ENCODE measurements at regions not wholly inside any gene's neighbourhood (a gene's known extent, or its start where the extent isn't known, plus 50 kb on each side); places are given as distances from the start of the nearest gene placed in this dataset.

DNA sequence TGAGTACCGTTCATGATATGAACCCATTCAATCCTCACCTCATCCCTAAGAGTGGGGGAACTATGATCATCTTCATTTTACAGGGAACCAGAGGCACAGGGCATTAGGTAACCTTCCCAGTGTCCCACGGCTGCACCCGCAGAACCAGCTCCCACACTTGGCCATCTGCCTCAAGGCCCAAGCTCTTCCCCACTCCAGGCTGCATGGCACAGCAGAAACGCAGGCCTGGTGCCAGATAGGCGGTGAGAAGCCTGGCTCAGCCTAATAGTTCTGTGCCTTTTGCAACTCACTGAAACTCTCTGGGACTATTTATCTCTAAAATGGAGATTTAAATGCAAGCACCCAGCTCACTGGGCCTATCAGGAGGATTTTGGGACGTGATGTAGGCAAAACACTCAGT, 90.8 kb upstream of the ZNF618 start:
- DNase-seq (ENCODE audit: low read depth): no peak
- TF ChIP-seq, protein P1, sequence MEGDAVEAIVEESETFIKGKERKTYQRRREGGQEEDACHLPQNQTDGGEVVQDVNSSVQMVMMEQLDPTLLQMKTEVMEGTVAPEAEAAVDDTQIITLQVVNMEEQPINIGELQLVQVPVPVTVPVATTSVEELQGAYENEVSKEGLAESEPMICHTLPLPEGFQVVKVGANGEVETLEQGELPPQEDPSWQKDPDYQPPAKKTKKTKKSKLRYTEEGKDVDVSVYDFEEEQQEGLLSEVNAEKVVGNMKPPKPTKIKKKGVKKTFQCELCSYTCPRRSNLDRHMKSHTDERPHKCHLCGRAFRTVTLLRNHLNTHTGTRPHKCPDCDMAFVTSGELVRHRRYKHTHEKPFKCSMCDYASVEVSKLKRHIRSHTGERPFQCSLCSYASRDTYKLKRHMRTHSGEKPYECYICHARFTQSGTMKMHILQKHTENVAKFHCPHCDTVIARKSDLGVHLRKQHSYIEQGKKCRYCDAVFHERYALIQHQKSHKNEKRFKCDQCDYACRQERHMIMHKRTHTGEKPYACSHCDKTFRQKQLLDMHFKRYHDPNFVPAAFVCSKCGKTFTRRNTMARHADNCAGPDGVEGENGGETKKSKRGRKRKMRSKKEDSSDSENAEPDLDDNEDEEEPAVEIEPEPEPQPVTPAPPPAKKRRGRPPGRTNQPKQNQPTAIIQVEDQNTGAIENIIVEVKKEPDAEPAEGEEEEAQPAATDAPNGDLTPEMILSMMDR (conservative IDR thresholded peaks at IDR 0.05; ENCODE audit: low read depth, low read length): no peak
- H3K4me3 ChIP-seq (ENCODE audit: low read depth, low read length): no peak overlapping the region

DNA sequence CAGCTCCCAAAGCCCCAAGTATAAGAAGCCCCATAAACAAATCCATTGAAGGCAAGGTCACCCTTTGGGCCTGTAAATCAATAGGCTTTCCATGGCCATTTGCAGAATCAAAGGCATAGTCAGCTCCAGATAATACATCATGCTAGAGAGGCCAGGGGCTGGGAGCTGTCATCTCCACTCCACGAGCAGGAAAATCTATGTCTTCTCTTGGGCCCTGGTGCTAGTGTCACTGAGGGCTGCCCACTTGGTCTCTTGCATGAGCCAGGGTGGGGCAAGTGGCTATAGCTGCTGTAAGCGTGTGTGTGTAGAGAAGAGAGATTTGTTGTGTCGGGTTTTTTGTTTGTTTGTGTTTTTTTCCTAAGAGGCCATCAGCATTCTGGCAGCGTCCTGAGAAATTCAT, 90.0 kb upstream of the ZNF618 start:
- TF ChIP-seq, protein P1 (conservative IDR thresholded peaks at IDR 0.05; ENCODE audit: low read depth, low read length): no peak
- H3K4me3 ChIP-seq (ENCODE audit: low read depth, low read length): no peak overlapping the region
- DNase-seq (ENCODE audit: low read depth): no peak

DNA sequence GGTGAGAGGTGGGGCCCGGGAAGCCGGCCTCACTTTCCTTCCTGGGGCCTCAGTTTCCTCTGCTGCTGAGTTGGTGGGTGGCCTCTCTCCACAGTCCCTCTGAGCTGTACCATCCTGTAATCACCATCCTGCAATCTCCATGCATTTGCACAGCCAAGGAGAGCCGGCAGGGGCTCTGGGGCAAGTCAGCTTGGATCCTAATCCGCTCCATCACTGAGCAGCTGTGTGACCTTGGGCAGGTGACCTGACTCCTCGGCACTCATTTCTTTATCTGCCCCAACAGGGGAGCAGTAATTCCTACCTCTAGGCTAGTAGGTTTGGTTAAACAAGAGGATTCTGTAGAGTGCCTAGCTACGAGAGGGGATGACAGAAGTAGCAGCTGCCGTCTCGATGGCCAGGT, 88.2 kb upstream of the ZNF618 start:
- no peak for DNase-seq (ENCODE audit: low read depth)
- no peak overlapping the region for H3K4me3 ChIP-seq (ENCODE audit: low read depth, low read length)
- TF ChIP-seq, protein P1 (conservative IDR thresholded peaks at IDR 0.05; ENCODE audit: low read depth, low read length): no peak

DNA sequence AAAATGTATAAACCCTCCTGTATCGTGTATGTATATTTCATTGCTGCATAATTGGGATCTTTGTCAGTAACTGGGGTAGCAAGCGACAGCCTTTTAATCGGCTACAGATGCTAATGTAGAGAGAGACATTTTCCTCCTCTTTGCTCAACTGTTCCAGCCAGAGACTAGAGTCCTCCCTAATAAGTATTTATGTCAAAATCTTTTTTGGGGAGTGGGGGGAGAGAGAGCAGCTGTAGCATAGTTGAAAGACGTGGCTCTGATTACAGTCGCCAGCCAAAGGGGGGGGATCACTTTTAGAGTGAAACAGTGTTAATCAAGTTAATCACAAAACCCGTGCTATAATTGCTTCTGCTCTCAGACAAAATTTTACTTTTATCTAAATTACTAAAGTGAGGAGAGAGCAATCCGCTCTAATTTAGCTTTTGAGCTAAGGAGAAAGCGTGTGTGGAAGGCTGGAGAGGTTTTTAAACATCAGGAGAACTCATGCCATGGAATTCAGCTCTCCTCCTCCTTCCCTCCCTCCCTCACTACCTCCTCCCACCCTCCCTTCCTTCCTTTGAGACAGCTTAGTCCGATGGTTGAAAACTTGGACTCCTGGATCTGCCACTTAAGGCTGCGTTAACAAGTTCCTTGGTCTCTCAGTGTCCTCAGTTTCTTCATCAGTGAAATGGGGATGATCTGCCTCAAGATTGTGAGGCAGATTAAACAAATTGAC, 87.3 kb upstream of the ZNF618 start:
- H3K4me3 ChIP-seq (ENCODE audit: low read depth, low read length): no peak overlapping the region
- TF ChIP-seq, protein P1 (conservative IDR thresholded peaks at IDR 0.05; ENCODE audit: low read depth, low read length): no peak
- no peak for DNase-seq (ENCODE audit: low read depth)

DNA sequence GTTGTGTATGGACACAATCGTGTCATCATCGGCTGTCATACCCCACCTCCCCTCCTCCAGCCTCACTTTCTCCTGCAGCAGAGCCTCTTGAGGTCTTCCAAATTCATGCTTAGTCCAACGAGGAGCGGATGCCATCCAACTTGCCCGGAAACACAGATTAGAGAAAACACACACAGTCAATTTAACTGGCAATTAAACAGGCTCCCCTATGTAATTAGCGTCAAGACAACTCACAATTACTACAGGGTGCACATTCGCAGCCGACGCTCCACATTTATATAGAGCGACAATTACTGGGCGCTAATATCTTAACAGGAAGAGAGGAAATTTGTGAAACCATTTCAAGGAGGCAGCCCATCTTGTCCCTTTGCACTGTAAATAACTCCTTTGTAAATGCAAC, 86.0 kb upstream of the ZNF618 start:
- TF ChIP-seq, protein P1 (conservative IDR thresholded peaks at IDR 0.05; ENCODE audit: low read depth, low read length): no peak
- no peak for DNase-seq (ENCODE audit: low read depth)
- H3K4me3 ChIP-seq (ENCODE audit: low read depth, low read length): no peak overlapping the region

GRCh38 chr9:113793558-113793957, 82.6 kb upstream of the ZNF618 start:
- TF ChIP-seq, protein P1 (conservative IDR thresholded peaks at IDR 0.05; ENCODE audit: low read depth, low read length): no peak
- no peak for DNase-seq (ENCODE audit: low read depth)
- no peak overlapping the region for H3K4me3 ChIP-seq (ENCODE audit: low read depth, low read length)

DNA sequence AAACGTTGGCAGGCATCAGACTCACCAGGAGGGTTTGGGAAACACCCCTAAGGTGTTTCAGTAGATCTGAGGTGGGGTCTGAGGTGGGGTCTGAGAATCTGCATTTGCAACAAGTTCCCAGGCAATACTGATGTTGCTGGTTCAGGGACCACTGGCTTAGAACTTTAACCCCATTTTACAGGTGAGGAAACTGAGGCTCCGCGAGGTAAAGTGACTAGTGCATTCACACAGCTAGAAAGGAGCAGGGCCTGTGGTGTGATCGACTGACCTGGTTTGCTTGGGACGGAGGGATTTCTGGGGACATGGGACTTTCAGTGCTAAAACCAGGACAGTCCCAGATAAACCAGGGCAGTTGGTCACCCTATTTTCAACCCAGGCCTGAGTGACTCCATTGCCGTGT, 81.4 kb upstream of the ZNF618 start:
- TF ChIP-seq, protein P1 (conservative IDR thresholded peaks at IDR 0.05; ENCODE audit: low read depth, low read length): no peak
- no peak for DNase-seq (ENCODE audit: low read depth)
- H3K4me3 ChIP-seq (ENCODE audit: low read depth, low read length): no peak overlapping the region

Data from epithelial cell of proximal tubule (primary cell).